HG02763 (cell line): ENCODE measurements at regions not wholly inside any gene's neighbourhood (a gene's known extent, or its start where the extent isn't known, plus 50 kb on each side); places are given as distances from the start of the nearest gene placed in this dataset.
"Not testable (repeated sequence)": the region's sequence is repeated elsewhere in the genome, so short reads cannot be mapped to it uniquely, and the experiment has no call there.

Source experiments
- ATAC-seq: cut with Tn5 transposase; IDR thresholded peaks from one replicate; pipeline ENCODE4 v1.9.1; 2021; ENCODE audit warnings: mild to moderate bottlenecking, moderate library complexity; ENCODE audit not compliant: unreplicated experiment

GRCh38 chr7:124168616-124169015 is 135.7 kb upstream of the TMEM229A start:
- no peak for ATAC-seq

DNA sequence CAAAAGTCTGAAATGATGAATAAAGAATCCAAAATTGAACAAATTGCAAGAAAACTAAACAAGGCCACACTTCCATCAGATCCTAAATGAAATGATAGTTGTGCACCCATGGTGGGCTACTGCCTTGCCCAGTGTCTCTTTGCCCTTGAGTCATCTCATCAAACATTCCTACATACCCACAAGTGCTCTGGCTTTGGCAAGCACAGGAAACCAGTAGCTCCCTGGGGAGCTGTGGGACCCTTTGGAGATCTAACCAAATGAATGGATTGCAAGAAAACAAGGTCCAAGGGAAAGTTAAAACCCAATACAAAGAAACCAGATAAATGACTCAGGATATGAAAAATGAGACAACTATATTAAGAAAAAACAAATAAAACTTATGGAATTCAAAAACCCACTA is 129.8 kb upstream of the TMEM229A start:
- ATAC-seq: no peak

DNA sequence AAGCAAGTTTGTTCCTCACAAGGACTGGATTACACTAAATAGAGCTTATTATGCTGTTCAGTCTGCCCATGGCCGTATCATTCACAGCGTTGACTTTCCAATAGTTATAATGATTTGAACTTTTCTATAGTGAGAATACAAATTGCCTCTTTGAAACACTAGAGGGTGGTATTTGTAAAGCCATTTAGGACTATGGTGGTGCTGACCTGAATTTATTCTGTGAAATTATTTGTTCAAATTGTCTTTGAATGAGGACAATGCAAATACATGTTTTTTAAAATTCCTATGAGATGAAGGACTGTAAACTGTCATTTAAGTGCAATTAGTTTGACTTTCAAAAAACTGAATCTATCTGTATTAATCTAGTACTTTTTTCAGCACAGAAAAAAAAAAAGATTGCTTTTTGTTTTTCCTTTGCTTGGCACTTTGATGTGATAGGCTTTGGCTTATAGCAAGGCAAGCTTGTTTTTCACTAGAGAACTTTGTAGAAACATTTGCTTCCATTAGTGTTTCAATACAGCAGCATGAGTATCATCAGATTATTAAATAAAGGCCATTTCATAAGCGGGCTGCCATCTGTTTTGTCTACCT is 122.7 kb upstream of the TMEM229A start:
- no peak for ATAC-seq

- no peak for ATAC-seq
Measured at GRCh38 chr7:124152859-124153692, 120.2 kb upstream of the TMEM229A start.

DNA sequence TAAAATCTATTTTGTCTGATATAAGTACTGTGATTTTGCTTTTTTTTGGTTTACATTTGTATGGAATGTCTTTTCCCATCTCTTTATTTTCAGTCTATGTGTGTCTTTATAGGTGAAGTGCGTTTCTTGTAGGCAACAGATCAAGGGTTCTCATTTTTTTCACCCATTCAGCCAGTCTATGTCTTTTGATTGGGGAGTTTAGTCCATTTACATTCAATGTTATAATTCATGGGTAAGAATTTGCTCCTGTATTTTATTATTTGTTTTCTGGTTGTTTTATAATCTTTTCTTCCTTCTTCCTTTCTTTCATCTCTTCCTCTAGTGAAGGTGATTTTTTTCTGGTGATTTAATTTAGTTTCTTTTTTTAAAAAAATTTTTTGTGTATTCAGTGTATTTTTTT is 104.8 kb upstream of the TMEM229A start:
- no peak for ATAC-seq

DNA sequence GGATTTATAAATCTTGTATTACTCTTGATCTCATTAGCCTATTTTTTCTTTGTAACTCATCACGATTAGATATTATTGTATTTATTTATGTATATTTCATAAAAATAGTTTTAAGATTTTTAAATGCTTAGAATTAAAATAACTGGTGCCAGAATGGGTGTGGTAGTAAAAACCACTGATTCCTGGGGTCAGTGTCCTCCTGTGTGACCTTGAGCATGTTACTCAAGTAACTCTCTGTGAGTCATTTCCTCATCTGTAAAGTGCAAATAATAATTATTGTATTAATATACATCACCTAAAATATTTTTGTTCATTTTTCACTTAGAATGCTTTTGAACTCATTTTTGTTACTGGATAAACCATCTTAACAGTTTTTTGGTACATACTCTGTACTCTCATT is 91.3 kb upstream of the TMEM229A start:
- ATAC-seq: no peak

DNA sequence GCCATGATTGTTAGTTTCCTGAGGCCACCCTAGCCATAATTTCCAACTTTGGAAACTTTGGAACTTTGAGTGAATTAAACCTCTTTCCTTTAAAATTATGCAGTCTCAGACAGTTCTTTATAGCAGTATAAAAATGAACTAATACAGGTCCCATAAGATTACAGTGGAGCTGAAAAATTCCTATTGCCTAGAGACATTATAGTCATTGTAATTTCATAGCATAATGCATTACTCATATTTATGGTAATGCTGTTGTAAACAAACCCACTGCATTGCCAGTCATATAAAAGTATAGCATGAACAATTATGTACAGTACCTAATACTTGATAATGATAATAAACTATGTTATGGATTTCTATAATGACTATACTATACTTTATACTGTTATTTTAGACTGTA is 88.0 kb upstream of the TMEM229A start:
- no peak for ATAC-seq

DNA sequence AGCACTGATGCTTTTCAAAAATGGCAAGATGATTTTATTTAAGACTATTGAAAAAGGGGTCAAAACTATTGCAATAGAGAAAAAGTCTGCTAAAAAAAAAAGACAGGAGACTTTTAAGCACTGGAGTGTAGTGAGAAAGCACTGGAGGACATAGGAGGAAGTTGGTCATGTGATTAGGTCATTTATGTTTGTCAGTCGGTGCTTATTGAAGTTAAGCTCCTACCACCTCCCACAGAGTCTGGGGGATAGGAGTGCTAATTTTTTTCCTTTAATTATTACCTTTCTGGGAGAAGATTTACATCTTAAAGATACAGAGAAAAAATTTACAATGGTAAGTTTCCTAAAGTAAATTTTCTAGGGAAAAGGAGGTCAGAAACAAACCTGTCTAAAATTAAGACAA is 80.2 kb upstream of the TMEM229A start:
- no peak for ATAC-seq

- no peak for ATAC-seq
Measured at GRCh38 chr7:124106575-124106974, 73.7 kb upstream of the TMEM229A start.

GRCh38 chr7:124101173-124101768 is 68.4 kb upstream of the TMEM229A start:
- no peak for ATAC-seq

DNA sequence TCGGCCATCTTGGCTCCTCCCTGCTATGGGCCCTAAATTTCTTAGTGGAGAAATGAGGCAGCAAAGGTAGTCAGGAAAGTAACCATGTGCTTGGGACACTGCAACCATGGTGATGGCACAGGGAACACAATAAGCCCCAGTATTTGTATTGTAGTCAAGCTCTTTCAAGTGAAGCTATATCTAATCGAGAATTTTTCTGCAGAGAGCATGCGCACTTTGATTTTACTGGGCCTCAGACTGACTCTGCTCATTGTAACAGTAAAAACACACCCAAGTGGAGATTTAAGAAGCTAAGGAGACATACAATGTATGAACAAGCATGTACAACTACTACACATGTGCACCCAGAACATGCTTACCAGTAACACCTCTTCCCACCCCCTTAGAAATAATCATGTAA is 67.3 kb upstream of the TMEM229A start:
- no peak for ATAC-seq

- not testable (repeated sequence) for ATAC-seq
Measured at GRCh38 chr7:124099585-124099984, 66.7 kb upstream of the TMEM229A start.

DNA sequence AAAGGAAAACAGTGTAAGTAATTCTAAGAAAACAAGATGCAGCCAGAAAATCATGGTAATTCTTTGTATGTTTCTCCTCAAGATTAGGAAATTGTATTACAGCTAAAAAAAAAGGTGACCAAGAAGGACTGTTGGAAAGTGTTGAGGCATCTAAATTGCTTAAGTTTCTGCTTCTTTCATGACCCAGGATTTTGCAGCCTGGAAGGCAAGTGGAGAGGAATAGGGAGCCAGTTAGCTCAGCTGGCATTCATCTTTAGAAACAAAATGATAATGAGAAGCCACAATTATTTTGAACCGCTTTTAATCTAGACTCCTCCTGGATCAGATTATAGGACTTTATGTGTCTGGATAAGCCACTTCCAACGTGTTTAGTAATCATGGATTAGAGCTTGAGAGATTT is 56.8 kb upstream of the TMEM229A start:
- ATAC-seq: no peak

- ATAC-seq: no peak
Measured at GRCh38 chr7:124088590-124088989, 55.7 kb upstream of the TMEM229A start.

DNA sequence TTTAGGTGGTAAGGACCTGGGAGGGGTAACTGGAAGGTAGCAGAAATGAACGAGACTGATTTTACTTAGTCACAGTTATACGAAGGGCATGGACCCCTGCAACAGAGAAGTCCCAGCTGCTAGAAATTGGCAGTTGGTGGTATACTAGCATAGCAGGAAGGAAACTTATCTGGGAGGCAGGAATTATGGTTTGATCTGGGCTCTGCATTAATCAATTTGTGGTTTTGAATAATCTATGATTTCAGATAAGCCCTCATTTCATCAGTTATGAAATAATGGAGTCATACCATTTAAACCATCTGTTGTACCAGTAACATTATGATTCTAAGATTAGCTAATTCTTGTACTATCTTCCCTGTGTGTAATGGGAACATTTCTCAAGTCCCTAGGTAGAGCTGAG is 54.0 kb upstream of the TMEM229A start:
- no peak for ATAC-seq

GRCh38 chr7:124085179-124085578 is 52.3 kb upstream of the TMEM229A start:
- no peak for ATAC-seq

- ATAC-seq: no peak
Measured at GRCh38 chr7:124084024-124084423, 51.2 kb upstream of the TMEM229A start.
